ENCODE measurements at regions not wholly inside any gene's neighbourhood (a gene's known extent, or its start where the extent isn't known, plus 50 kb on each side); places are given as distances from the start of the nearest gene placed in this dataset.

DNA sequence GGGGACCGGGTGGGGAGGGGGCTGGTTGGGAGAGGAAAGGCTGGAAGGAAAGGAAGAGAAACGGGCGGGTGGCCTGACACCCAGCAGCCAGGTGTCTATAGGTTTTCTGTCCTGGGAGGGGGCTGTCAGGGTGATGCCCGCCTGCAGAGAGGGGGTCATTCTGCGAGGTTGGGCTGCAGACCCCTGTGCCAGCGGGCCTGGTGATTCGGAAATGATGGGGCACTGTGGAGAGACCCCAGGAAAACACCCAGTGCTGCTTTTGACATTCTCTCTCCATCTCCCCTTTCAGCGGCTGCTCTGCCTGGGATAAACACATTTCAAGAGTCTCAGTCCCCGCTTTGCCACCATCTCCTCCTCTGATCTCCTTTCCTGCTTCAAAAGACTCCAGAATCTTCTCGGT is 168.5 kb upstream of the RTL1 start:
- TF ChIP-seq, protein P1, sequence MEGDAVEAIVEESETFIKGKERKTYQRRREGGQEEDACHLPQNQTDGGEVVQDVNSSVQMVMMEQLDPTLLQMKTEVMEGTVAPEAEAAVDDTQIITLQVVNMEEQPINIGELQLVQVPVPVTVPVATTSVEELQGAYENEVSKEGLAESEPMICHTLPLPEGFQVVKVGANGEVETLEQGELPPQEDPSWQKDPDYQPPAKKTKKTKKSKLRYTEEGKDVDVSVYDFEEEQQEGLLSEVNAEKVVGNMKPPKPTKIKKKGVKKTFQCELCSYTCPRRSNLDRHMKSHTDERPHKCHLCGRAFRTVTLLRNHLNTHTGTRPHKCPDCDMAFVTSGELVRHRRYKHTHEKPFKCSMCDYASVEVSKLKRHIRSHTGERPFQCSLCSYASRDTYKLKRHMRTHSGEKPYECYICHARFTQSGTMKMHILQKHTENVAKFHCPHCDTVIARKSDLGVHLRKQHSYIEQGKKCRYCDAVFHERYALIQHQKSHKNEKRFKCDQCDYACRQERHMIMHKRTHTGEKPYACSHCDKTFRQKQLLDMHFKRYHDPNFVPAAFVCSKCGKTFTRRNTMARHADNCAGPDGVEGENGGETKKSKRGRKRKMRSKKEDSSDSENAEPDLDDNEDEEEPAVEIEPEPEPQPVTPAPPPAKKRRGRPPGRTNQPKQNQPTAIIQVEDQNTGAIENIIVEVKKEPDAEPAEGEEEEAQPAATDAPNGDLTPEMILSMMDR (IDR thresholded peaks at IDR 0.05): no peak
- TF ChIP-seq POLR2AphosphoS5 (IDR thresholded peaks at IDR 0.05; ENCODE audit: low read depth, low read length): no peak
- no peak for TF ChIP-seq SIN3A (IDR thresholded peaks at IDR 0.05; ENCODE audit: borderline replicate concordance, insufficient read depth, low read depth, low read length)
- TF ChIP-seq, protein P2, sequence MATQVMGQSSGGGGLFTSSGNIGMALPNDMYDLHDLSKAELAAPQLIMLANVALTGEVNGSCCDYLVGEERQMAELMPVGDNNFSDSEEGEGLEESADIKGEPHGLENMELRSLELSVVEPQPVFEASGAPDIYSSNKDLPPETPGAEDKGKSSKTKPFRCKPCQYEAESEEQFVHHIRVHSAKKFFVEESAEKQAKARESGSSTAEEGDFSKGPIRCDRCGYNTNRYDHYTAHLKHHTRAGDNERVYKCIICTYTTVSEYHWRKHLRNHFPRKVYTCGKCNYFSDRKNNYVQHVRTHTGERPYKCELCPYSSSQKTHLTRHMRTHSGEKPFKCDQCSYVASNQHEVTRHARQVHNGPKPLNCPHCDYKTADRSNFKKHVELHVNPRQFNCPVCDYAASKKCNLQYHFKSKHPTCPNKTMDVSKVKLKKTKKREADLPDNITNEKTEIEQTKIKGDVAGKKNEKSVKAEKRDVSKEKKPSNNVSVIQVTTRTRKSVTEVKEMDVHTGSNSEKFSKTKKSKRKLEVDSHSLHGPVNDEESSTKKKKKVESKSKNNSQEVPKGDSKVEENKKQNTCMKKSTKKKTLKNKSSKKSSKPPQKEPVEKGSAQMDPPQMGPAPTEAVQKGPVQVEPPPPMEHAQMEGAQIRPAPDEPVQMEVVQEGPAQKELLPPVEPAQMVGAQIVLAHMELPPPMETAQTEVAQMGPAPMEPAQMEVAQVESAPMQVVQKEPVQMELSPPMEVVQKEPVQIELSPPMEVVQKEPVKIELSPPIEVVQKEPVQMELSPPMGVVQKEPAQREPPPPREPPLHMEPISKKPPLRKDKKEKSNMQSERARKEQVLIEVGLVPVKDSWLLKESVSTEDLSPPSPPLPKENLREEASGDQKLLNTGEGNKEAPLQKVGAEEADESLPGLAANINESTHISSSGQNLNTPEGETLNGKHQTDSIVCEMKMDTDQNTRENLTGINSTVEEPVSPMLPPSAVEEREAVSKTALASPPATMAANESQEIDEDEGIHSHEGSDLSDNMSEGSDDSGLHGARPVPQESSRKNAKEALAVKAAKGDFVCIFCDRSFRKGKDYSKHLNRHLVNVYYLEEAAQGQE (IDR thresholded peaks at IDR 0.05; ENCODE audit: insufficient read depth in 1 of 2, low read depth in 2 of 2, low read length in 1 of 2): no peak
- TF ChIP-seq TCF7L2 (IDR thresholded peaks at IDR 0.05; ENCODE audit: low read depth, low read length): no peak

Data from Panc1 (cell line).